NCI-H446 treated with DMSO at 0.1 percent for 48 hours (cell line): ENCODE measurements at regions not wholly inside any gene's neighbourhood (a gene's known extent, or its start where the extent isn't known, plus 50 kb on each side); places are given as distances from the start of the nearest gene placed in this dataset.
"Not testable (repeated sequence)": the region's sequence is repeated elsewhere in the genome, so short reads cannot be mapped to it uniquely, and the experiment has no call there.

Source experiments
- DNase-seq: peaks from one replicate; lab custom pipeline; 2025; lab: John Stamatoyannopoulos, UW

- DNase-seq = peak; percentile 11
Observed at GRCh38 chr1:73475316-73475870, 722.6 kb downstream of the LRRIQ3 start.

- DNase-seq = no peak
Observed at GRCh38 chr1:73472810-73473209, 725.2 kb downstream of the LRRIQ3 start.

- peak; percentile 59 for DNase-seq
Observed at GRCh38 chr1:73467731-73468130, 730.2 kb downstream of the LRRIQ3 start.

- DNase-seq = no peak
Observed at GRCh38 chr1:73463873-73464272, 734.1 kb downstream of the LRRIQ3 start.

DNA sequence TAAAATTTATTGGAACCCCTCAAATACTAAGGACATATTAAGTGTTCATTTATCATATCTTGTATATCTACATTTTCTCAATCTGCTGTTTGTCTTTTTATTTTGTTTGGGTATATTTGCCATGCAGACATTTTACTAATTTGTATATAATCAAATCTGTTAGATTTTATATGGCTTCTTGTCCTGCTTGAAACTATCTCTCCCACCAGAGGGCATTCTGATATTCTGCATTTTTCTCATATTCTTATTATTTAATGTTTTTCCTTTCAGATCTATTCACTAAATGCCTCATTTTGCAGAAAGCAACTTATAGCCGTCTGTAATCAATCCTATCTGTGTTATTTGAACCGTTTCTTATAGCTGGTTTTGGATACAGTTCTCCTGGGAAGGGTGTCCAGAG, 745.5 kb downstream of the LRRIQ3 start:
- DNase-seq = no peak

DNA sequence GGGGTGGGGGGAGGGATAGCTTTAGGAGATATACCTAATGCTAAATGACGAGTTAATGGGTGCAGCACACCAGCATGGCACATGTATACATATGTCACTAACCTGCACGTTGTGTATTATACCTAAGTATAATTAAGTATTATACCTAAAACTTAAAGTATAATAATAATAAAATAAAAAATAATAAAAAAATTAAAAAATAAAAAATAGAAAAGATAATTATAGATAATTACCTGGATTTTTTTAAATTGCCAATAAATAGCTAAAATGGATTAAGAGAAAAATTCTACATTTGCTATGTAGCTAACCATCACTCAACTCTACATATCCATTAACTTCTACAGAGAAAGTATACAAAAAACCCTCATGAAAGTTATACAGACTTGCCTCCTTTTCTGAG, 747.3 kb downstream of the LRRIQ3 start:
- not testable (repeated sequence) for DNase-seq

DNA sequence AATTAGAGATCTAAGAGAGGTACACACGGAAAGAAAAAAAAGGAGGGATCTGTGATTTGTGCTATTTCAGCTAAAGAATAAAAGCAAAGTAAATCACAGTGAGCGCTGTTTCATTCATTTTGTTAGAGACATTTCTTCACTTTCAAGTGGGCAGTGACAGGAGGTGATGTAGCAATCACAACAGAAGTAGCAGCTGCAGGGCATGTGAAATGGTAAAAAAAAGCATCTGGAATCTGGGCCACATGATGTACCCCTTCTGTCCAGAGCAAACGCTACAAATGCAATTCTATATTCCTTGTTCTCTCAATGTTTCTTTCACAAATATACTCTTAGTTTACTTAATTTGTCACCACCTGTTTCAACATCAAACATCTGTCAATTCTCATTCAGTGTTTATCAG, 786.5 kb downstream of the LRRIQ3 start:
- no peak for DNase-seq

GRCh38 chr1:73401666-73402065, 796.3 kb downstream of the LRRIQ3 start:
- no peak for DNase-seq

- no peak for DNase-seq
Observed at GRCh38 chr1:73382966-73383365, 815.0 kb downstream of the LRRIQ3 start.

DNA sequence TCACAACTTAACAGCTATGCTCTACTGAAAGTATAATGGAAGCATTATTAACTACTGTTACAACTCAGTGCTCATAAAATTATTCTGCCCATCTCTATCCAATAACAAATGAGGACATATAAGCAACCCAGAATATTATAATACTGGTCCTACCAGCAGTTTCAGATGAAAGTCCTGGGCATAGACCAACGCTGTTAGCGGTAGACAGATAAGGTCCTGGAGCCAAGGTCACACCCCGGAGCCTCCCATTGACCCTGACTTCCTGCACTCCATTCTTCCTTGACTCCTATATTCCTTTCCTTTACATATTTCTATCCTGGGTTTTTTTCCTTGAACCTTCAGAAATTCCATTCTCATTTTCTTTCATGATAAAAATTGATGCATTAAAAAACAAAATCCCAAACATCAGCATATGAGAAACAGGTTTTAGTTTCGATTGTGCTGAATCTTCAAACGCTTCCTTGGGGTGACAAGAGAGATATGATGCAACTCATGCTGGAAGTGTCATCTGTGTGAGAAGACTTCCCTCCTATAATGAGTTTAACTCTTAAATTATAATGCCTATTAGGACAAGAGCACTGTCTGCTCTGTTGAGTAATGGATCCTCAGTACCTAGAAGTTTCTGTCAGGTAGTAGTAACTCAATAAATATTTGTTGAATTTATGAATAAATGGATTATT, 831.1 kb downstream of the LRRIQ3 start:
- no peak for DNase-seq

DNA sequence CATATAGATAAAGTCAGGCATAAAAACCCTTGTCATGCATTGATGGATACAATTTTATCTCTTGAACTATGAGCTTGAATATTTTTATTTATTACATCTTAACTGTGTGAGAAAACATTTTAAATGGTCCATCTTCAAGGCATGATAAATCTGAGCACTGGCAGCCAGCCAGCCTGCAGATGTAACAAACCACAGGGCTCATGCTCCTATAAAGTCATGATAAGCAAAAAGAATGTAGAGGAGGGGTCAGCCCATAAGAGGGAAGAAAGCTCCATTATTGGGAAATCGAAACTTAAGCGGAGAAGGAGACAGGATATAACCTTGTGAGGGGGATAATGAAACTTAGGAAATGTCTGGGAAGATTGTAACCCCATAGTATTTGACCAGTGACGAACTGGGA, 839.0 kb downstream of the LRRIQ3 start:
- DNase-seq = no peak

DNA sequence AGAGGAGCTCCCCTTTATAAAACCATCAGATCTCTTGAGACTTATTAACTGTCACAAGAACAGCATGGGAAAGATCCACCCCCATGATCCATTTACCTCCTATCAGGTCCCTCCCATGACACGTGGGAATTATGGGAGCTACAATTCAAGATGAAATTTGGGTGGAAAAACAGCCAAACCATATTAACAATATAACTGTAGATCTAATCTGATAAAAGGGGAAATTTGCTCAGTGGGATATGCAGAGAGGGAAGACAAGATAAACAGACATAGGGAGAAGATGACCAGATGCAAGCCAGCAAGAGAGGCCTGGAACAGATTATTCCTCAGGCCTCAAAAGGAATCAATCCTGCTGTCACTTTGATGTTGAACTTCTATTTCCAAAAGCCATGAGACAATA, 841.5 kb downstream of the LRRIQ3 start:
- no peak for DNase-seq

DNA sequence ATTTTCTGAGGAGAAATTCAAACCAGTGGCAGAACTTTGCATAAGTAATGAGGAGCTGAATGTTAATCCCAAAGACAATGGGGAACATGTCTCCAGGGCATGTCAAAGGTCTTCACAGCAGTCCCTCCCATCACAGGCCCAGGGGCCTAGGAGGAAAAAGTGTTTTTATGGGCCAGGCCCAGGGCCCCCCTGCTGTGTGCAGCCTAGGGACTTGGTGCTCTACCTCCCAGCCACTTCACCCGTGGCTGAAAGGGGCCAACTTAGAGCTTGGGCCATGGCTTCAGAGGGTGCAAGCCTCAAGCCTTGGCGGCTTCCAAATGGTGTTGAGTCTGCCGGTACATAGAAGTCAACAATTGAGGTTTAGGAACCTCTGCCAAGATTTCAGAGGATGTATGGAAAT, 854.0 kb downstream of the LRRIQ3 start:
- no peak for DNase-seq

GRCh38 chr1:73333847-73334503, 864.0 kb downstream of the LRRIQ3 start:
- no peak for DNase-seq

GRCh38 chr1:73331726-73332125, 866.2 kb downstream of the LRRIQ3 start:
- DNase-seq = no peak

DNA sequence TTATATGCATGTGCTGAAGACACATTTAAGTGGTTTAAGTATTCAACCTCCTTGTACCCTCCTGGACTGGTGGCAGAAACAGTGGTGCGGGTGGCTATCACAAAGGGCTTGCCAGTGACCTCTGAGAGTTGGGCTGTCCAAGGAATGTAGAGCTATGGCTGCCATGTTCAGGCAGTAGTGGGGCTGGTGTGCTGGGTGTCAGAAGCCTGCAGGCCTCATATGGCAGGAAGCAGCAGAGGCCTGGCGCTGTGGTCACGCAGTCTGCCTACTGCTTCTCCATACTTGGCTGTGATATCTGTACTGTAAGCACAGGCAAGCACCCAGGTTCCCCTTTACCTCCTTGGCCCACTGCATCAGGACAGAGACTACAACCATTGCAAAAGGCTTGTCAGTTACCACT, 870.0 kb downstream of the LRRIQ3 start:
- DNase-seq = no peak

DNA sequence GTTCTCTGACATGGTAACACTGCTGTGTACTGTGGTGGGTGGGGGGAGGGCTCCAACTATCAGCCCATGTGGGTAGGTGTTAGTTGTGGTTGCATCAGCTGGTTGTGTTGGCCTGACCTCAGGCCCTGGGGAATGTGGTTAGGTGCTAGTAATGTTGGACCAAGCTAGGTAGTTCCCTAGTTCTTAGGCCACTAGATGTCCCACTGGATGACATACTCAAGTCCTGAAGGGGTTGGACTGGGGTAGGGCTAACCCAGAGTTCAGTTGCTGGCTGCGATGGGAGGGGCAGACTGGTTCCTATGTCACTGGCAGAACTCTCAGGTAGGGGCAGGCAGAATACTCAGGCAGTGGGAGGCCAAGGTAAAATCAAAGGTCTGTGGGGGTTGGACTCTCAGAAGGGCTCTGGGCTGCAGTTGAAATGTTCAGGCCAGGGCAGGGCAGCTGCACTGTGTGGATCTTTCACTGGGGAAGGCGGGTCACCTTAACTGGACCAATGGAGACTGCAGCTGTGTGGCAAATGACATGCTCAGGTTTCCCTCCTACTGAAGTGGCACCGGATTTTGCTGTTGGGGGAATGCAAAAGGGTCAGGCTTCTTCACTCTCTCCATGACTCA, 870.7 kb downstream of the LRRIQ3 start:
- no peak for DNase-seq

DNA sequence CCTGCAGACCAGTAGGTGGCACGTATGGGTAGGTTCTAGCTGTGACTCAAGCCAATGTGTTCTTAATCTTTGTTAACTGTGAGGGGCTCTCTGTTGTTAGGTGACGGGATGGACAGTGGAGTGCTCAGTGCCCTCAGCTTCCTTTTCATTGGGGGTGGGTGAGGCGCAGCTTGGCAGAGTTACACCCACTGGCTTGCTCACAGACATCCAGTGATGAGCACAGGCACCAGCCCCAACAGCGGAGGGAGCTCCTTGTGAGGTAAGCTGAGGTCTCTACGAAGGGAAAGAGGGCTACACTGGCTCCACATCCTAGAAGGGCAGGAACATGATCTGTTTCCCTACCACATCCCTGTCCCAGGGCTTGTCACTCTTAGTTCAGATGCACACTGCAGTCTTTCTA, 871.3 kb downstream of the LRRIQ3 start:
- no peak for DNase-seq

GRCh38 chr1:73310797-73311381, 887.1 kb downstream of the LRRIQ3 start:
- no peak for DNase-seq

DNA sequence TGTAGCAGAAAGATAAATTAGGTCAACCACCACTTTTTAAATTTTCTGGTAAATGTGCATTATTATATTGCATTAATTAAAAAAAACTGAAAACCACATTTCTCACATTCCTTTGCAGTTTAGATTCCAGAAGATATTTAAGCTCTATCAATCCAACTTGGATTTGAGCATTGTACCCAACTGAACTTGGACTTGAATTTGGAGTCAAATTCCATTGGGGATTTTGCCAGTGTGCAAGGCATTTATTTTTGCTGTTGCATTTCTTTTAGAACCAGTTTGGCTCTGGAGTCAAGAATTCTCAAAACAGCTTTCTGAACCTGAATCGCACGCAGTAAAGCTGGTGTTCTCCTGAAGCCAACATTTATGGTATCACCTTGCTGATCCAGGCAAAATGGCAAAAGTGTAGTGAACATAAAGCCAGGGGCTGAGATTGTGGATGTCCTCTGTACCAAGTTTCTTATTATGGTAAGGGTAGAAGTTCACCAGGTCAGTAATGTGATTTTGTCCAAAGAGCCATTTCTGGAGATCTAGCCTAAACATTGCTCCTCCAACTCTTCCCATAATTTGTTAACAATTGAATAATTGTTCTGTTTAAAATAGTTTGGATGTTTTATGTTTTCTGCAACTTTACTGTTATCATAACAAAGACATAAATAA, 890.9 kb downstream of the LRRIQ3 start:
- no peak for DNase-seq

- no peak for DNase-seq
Observed at GRCh38 chr1:73273886-73274285, 924.1 kb downstream of the LRRIQ3 start.

DNA sequence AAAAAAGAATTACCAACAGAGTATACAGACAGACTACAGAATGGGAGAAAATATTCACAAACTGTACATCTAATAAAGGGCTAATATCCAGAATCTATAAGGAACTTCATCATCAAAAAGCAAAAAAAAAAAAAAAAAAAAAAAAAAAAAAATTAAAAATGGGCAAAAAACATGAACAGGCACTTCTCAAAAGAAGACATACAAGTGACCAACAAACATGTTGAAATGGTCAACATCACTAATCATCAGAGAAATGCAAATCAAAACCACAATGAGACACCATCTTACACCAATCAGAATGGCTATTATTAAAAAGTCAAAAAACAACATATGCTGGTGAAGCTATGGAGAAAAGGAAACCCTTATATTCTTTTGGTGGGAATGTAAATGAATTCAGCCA, 952.8 kb downstream of the LRRIQ3 start:
- not testable (repeated sequence) for DNase-seq
